ENCODE measurements at regions not wholly inside any gene's neighbourhood (a gene's known extent, or its start where the extent isn't known, plus 50 kb on each side); places are given as distances from the start of the nearest gene placed in this dataset.

DNA sequence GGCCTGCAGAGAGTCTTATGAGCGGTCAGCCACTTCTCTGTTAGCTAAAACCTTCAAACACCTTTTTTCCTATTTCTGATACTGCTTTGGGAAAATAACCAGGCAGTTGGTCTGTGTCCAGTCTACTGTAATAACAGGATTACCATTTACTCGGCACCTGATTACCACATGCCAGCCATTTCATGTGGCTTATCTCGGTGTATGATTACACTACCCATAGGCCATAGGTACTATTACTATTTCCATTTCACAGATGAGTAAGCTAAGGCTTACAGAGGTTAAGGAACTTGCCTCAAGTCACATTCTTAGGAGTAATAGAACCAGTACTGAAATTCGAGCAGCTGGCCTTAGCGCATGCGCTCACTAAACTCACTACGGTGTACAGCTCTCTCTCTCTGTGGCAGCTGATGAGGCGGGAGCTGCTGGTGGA lies 147.2 kb upstream of the L3MBTL4 start:
- Histone ChIP-seq H4K20me1 (ENCODE audit: insufficient read depth, low read length, poor library complexity, severe bottlenecking) (no peaks in the 10 kb centered on the region), H3K27me3 (ENCODE audit: insufficient read depth, low read length, poor library complexity, severe bottlenecking) (no peaks in the 10 kb centered on the region), H3K4me2 (ENCODE audit: low read depth, low read length, poor library complexity, severe bottlenecking) (no peak overlapping the region), H3K9me3 (ENCODE audit: insufficient read depth, low read depth, low read length) (no peaks in the 10 kb centered on the region; the same call in 1 of the 2 replicates), H3K9ac (ENCODE audit: low read depth, low read length, poor library complexity, severe bottlenecking) (no peak overlapping the region), H3K36me3 (ENCODE audit: insufficient read depth, low read length) (no peaks in the 10 kb centered on the region), H3K9me2 (replicated peaks; ENCODE audit: low read depth, low read length) (no peaks in the 10 kb centered on the region), H3K79me2 (ENCODE audit: insufficient read depth, low read length) (no peaks in the 10 kb centered on the region), H2AFZ (ENCODE audit: low read length) (no peak overlapping the region), H3K4me3 (ENCODE audit: low read length, poor library complexity, severe bottlenecking) (no peak overlapping the region), H3K4me1 (ENCODE audit: insufficient read depth, low read length, poor library complexity, severe bottlenecking) (no peaks in the 10 kb centered on the region), H3F3A (ENCODE audit: low read depth) (no peaks in the 10 kb centered on the region)
- TF ChIP-seq EZH2phosphoT487 (IDR thresholded peaks at IDR 0.05; ENCODE audit: borderline replicate concordance), result no peak
- TF ChIP-seq, protein P1, sequence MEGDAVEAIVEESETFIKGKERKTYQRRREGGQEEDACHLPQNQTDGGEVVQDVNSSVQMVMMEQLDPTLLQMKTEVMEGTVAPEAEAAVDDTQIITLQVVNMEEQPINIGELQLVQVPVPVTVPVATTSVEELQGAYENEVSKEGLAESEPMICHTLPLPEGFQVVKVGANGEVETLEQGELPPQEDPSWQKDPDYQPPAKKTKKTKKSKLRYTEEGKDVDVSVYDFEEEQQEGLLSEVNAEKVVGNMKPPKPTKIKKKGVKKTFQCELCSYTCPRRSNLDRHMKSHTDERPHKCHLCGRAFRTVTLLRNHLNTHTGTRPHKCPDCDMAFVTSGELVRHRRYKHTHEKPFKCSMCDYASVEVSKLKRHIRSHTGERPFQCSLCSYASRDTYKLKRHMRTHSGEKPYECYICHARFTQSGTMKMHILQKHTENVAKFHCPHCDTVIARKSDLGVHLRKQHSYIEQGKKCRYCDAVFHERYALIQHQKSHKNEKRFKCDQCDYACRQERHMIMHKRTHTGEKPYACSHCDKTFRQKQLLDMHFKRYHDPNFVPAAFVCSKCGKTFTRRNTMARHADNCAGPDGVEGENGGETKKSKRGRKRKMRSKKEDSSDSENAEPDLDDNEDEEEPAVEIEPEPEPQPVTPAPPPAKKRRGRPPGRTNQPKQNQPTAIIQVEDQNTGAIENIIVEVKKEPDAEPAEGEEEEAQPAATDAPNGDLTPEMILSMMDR (conservative IDR thresholded peaks at IDR 0.05; ENCODE audit: low read length), result no peak

DNA sequence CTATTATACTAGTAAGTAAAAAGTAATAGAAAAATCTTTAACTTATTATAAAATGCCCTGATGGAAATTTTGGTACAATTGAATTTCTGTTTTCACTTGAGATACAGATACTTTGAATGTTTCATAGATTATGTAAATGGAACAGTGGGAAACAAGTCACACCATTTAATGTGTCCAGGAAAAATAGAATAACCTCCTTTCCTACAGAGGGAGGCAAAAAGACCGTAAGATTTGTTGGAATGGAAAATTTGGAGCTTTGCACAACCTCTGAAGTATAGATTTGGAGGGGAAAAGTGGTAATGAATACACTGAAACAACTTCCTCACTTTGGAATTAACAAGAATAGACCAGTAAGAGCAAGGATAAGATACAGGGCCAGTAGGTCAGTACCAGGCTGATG lies 149.2 kb upstream of the L3MBTL4 start:
- Histone ChIP-seq H3K79me2 (ENCODE audit: insufficient read depth, low read length) (no peaks in the 10 kb centered on the region), H3K9ac (ENCODE audit: low read depth, low read length, poor library complexity, severe bottlenecking) (no peak overlapping the region), H3K9me3 (ENCODE audit: insufficient read depth, low read depth, low read length) (no peaks in the 10 kb centered on the region; the same call in 1 of the 2 replicates), H3K9me2 (replicated peaks; ENCODE audit: low read depth, low read length) (no peaks in the 10 kb centered on the region), H3K27me3 (ENCODE audit: insufficient read depth, low read length, poor library complexity, severe bottlenecking) (no peaks in the 10 kb centered on the region), H2AFZ (ENCODE audit: low read length) (no peak overlapping the region), H3K4me3 (ENCODE audit: low read length, poor library complexity, severe bottlenecking) (no peak overlapping the region), H3F3A (ENCODE audit: low read depth) (no peaks in the 10 kb centered on the region), H4K20me1 (ENCODE audit: insufficient read depth, low read length, poor library complexity, severe bottlenecking) (no peaks in the 10 kb centered on the region), H3K4me2 (ENCODE audit: low read depth, low read length, poor library complexity, severe bottlenecking) (no peak overlapping the region), H3K4me1 (ENCODE audit: insufficient read depth, low read length, poor library complexity, severe bottlenecking) (no peaks in the 10 kb centered on the region), H3K36me3 (ENCODE audit: insufficient read depth, low read length) (no peaks in the 10 kb centered on the region)
- TF ChIP-seq EZH2phosphoT487 (IDR thresholded peaks at IDR 0.05; ENCODE audit: borderline replicate concordance), result no peak
- TF ChIP-seq, protein P1 (conservative IDR thresholded peaks at IDR 0.05; ENCODE audit: low read length), result no peak

DNA sequence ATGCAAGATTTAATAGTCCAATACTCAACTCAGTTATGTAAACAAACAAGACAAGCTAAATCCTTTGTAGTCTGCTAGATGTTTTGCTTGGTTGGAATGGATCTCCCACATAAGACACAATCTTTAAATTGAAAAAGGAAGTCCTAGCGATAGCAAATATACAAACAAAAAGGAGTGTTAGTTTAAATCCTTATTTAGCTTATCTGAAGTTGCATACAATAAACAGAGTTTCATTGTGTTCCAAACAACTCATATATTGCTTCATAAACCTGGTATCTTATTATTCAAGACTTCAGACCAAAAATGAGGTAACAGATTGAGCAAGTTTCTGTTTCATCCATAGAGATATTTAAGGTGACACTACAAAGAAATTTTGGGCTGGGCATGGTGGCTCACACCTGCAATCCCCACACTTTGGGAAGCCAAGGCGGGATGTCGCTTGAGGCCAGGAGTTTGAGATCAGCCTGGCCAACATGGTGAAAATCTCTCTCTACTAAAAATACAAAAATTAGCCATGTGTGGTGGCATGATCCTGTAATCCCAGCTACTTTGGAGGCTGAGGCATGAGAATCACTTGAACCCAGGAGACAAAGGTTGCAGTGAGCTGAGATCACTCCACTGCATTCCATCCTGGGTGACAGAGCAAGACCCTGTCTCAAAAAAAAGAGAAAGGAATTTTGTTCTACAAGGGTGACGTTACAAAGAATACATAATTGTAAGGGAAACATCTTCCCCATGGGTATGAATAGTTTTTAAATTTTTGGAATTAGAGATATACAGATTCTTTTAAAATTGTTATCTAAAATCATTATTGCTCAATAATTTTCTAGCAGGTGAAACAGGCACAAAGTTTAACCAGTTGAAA lies 150.5 kb upstream of the L3MBTL4 start:
- H3K4me3 ChIP-seq (ENCODE audit: low read length, poor library complexity, severe bottlenecking), result no peak overlapping the region
- H4K20me1 ChIP-seq (ENCODE audit: insufficient read depth, low read length, poor library complexity, severe bottlenecking), result no peaks in the 10 kb centered on the region
- no peaks in the 10 kb centered on the region for H3K4me1 ChIP-seq (ENCODE audit: insufficient read depth, low read length, poor library complexity, severe bottlenecking)
- no peaks in the 10 kb centered on the region for H3K36me3 ChIP-seq (ENCODE audit: insufficient read depth, low read length)
- H3K9me3 ChIP-seq (ENCODE audit: insufficient read depth, low read depth, low read length), result no peaks in the 10 kb centered on the region; the same call in 1 of the 2 replicates
- H2AFZ ChIP-seq (ENCODE audit: low read length), result no peak overlapping the region
- H3F3A ChIP-seq (ENCODE audit: low read depth), result no peaks in the 10 kb centered on the region
- no peaks in the 10 kb centered on the region for H3K9me2 ChIP-seq (replicated peaks; ENCODE audit: low read depth, low read length)
- no peak overlapping the region for H3K9ac ChIP-seq (ENCODE audit: low read depth, low read length, poor library complexity, severe bottlenecking)
- TF ChIP-seq EZH2phosphoT487 (IDR thresholded peaks at IDR 0.05; ENCODE audit: borderline replicate concordance), result no peak
- TF ChIP-seq, protein P1 (conservative IDR thresholded peaks at IDR 0.05; ENCODE audit: low read length), result no peak
- H3K4me2 ChIP-seq (ENCODE audit: low read depth, low read length, poor library complexity, severe bottlenecking), result no peak overlapping the region
- no peaks in the 10 kb centered on the region for H3K79me2 ChIP-seq (ENCODE audit: insufficient read depth, low read length)
- H3K27me3 ChIP-seq (ENCODE audit: insufficient read depth, low read length, poor library complexity, severe bottlenecking), result no peaks in the 10 kb centered on the region

All from Loucy (cell line).